ENCODE measurements at regions not wholly inside any gene's neighbourhood (a gene's known extent, or its start where the extent isn't known, plus 50 kb on each side); places are given as distances from the start of the nearest gene placed in this dataset.

DNA sequence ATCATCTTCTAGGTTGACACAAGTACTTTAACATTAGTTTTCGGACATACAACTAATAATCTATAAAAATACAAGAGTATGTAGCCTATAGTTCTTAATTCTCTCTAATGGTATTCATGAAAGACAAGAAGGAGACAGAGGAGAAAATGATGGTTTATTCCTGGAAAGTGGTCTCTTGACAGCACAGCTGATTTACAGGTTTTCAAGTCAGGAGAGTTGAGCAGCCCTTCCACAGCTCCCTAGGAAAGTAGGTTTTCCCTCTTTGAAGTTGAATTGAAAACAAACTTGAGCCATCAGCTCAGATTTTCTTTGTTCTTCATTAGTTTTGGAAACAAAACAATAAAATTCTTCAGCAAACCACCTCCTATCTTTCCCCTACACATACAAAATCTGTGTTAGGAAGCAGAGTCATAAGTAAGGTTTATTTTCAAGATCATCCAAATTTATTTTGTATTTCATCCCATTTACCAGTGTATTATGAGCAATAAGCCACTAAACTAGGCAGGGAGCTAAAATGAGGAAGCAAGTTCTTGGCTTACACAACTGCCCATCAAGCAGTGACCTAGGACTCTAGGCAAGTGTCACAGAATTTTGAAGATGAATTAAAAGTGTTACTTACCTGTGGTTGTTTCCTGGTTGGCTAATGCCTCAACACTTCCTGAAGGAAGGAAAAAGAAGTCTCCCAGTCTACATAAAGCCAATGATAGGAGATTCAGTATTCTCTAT lies 357.0 kb downstream of the BCAT1 start:
- TF ChIP-seq GATA2 (IDR thresholded peaks at IDR 0.05; ENCODE audit: low read depth, low read length) = no peak
- TF ChIP-seq GATA3 (IDR thresholded peaks at IDR 0.05; ENCODE audit: low read depth, low read length) = no peak

Measured in SH-SY5Y (cell line).